ENCODE measurements at regions not wholly inside any gene's neighbourhood (a gene's known extent, or its start where the extent isn't known, plus 50 kb on each side); places are given as distances from the start of the nearest gene placed in this dataset.

GRCh38 chr1:218948446-218948845, 225.2 kb upstream of the LYPLAL1 start:
- TF ChIP-seq POLR2A (IDR thresholded peaks at IDR 0.05; ENCODE audit: low read length) (no peak), GATA1 (IDR thresholded peaks at IDR 0.05; ENCODE audit: low read depth, low read length) (no peak)
